HG02588 (cell line): ENCODE measurements at regions not wholly inside any gene's neighbourhood (a gene's known extent, or its start where the extent isn't known, plus 50 kb on each side); places are given as distances from the start of the nearest gene placed in this dataset.

Experiments used
- ATAC-seq: cut with Tn5 transposase; IDR thresholded peaks from one replicate; pipeline ENCODE4 v1.9.1; 2021; ENCODE audit warnings: mild to moderate bottlenecking, moderate library complexity; ENCODE audit not compliant: unreplicated experiment

GRCh38 chr11:32265911-32266310 lies 169.4 kb downstream of the WT1 start:
- no peak for ATAC-seq

- no peak for ATAC-seq
Observed at GRCh38 chr11:32266601-32267000, 168.7 kb downstream of the WT1 start.

- no peak for ATAC-seq
Observed at GRCh38 chr11:32267679-32268187, 167.6 kb downstream of the WT1 start.

- no peak for ATAC-seq
Observed at GRCh38 chr11:32273931-32274330, 161.4 kb downstream of the WT1 start.

- ATAC-seq, result no peak
Observed at GRCh38 chr11:32279672-32280071, 155.7 kb downstream of the WT1 start.

- peak; percentile 54 for ATAC-seq
Observed at GRCh38 chr11:32280339-32280738, 155.0 kb downstream of the WT1 start.

GRCh38 chr11:32288276-32288675 lies 147.1 kb downstream of the WT1 start:
- no peak for ATAC-seq

- no peak for ATAC-seq
Observed at GRCh38 chr11:32289701-32290100, 145.6 kb downstream of the WT1 start.

GRCh38 chr11:32290783-32291182 lies 144.6 kb downstream of the WT1 start:
- ATAC-seq, result no peak

GRCh38 chr11:32297611-32298011 lies 137.7 kb downstream of the WT1 start:
- no peak for ATAC-seq

GRCh38 chr11:32302826-32303225 lies 132.5 kb downstream of the WT1 start:
- no peak for ATAC-seq

- ATAC-seq, result no peak
Observed at GRCh38 chr11:32304521-32304920, 130.8 kb downstream of the WT1 start.

GRCh38 chr11:32305460-32305859 lies 129.9 kb downstream of the WT1 start:
- no peak for ATAC-seq

- ATAC-seq, result no peak
Observed at GRCh38 chr11:32307471-32307870, 127.9 kb downstream of the WT1 start.

- no peak for ATAC-seq
Observed at GRCh38 chr11:32307913-32308312, 127.4 kb downstream of the WT1 start.

GRCh38 chr11:32309530-32310213 lies 125.7 kb downstream of the WT1 start:
- no peak for ATAC-seq

GRCh38 chr11:32310214-32310601 lies 125.1 kb downstream of the WT1 start:
- no peak for ATAC-seq

- no peak for ATAC-seq
Observed at GRCh38 chr11:32311346-32312065, 123.8 kb downstream of the WT1 start.

- no peak for ATAC-seq
Observed at GRCh38 chr11:32312206-32312817, 123.0 kb downstream of the WT1 start.

- ATAC-seq, result no peak
Observed at GRCh38 chr11:32312865-32313403, 122.4 kb downstream of the WT1 start.

- ATAC-seq, result no peak
Observed at GRCh38 chr11:32313477-32313876, 121.9 kb downstream of the WT1 start.

GRCh38 chr11:32315121-32315520 lies 120.2 kb downstream of the WT1 start:
- ATAC-seq, result no peak
